ENCODE measurements at regions not wholly inside any gene's neighbourhood (a gene's known extent, or its start where the extent isn't known, plus 50 kb on each side); places are given as distances from the start of the nearest gene placed in this dataset.

DNA sequence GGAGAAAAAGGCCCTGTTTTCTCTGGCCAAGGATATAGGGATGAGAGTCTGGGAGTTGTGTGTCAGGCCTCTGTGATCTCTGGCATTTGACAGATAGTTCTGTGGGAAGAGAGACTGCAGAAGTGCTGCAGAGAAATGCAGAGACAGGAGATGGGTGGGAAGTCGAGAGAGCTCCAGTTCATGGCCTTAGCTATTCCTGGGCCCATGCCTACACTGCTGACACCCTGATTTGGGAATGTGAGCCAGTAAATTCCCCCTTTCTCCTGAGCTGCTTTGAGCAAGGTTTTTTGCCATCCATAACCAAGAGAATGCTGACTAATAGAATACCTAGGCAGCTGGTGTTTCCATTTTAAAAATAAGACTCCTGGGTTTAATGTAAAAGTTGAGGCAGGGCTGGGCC, 59.3 kb downstream of the EBLN2 start:
- peaks cover 0 to 3% (median 0%) of the 10 kb centered on the region in 12 donors for H3K4me1 ChIP-seq
- TF ChIP-seq CTCF (IDR thresholded peaks at IDR 0.05): no peak
- no peak for TF ChIP-seq POLR2A (IDR thresholded peaks at IDR 0.05)
- no peak for ATAC-seq
- H3K36me3 ChIP-seq: no peaks in the 10 kb centered on the region
- DNase-seq: no peak
- intact Hi-C loops (cut with DNase I): no loop called here
- no peak overlapping the region for H3K27ac ChIP-seq
- no peaks in the 10 kb centered on the region for H3K27me3 ChIP-seq
- no peaks in the 10 kb centered on the region for H3K9me3 ChIP-seq
- WGBS, 4 donors: 72 to 88% (median 81%) methylated on average over 1 of the region's 1 CpG
- no peak overlapping the region for H3K4me3 ChIP-seq

DNA sequence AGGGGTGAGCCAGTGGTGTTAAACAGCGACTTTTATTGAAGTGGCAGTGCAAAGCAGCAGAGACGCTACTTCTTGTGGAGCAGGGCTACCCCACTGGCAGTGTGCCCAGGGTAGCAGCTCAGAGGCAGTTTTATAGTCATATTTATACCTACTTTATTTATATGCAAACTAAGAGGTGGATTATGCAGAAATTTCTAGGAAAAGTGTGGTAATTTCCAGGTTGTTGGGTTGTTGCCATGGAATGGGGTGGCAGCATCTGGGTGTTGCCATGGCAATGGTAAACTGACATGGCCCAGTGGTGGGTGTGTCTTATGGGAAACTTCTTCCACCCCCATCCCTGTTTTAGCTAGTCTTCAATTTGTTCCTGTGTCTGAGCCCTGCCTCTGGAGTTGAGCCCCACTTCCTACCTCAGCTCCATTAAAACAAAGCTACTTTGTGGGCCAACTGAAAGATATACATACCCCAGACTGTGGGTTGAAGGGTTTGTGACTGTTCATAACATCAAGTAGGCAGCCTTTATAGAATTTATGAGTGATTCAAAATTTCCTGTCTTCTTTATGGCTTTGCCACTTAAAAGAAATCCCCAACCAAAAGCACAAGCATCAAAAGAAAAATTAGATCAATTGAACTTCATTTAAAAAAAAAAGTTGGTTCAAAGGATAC, 60.3 kb downstream of the EBLN2 start:
- H3K4me1 ChIP-seq: no peaks in the 10 kb centered on the region
- intact Hi-C loops (cut with DNase I): no loop called here
- H3K36me3 ChIP-seq: no peaks in the 10 kb centered on the region
- H3K4me3 ChIP-seq: no peak overlapping the region
- ATAC-seq (no peak), DNase-seq (no peak)
- WGBS, 4 donors: 83 to 94% (median 88%) methylated on average over 2 of the region's 2 CpGs
- no peaks in the 10 kb centered on the region for H3K9me3 ChIP-seq
- TF ChIP-seq POLR2A (IDR thresholded peaks at IDR 0.05): no peak
- TF ChIP-seq CTCF (IDR thresholded peaks at IDR 0.05): no peak
- no peaks in the 10 kb centered on the region for H3K27me3 ChIP-seq
- H3K27ac ChIP-seq: no peak overlapping the region

DNA sequence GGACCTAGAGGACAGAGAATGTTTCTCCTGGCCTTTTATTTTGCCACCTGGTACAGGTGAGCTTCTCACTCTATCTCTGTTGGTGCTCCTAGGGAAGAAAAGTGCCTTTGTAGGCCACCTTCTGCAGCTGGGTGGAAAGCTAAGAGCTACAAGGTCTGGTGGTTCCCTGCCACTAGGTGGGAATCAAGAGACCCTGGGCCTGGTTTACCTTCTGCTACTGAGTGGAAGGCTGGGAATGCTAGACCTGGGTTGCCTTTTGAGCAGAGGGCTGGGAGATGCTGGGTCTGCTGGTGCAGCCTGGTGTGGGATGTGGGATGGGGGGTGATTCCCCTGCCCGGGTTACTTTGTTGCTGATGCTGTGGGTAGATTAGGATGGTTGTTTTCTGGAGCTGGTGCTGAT, 72.6 kb downstream of the EBLN2 start:
- no peak overlapping the region for H3K27ac ChIP-seq
- H3K36me3 ChIP-seq: no peaks in the 10 kb centered on the region
- TF ChIP-seq CTCF (IDR thresholded peaks at IDR 0.05) (no peak), POLR2A (IDR thresholded peaks at IDR 0.05) (no peak)
- no peak for DNase-seq
- intact Hi-C loops (cut with DNase I): no loop called here
- H3K4me1 ChIP-seq: no peaks in the 10 kb centered on the region
- H3K9me3 ChIP-seq: peaks cover 0 to 37% (median 7%) of the 10 kb centered on the region in 12 donors
- no peaks in the 10 kb centered on the region for H3K27me3 ChIP-seq
- 54 to 70% (median 69%) methylated on average over 1 of the region's 1 CpG for WGBS, 4 donors
- no peak overlapping the region for H3K4me3 ChIP-seq
- no peak for ATAC-seq

- Histone ChIP-seq H3K9me3 (peaks cover 0 to 25% (median 7%) of the 10 kb centered on the region in 12 donors), H3K4me1 (peaks cover 0 to 9% (median 0%) of the 10 kb centered on the region in 12 donors), H3K4me3 (no peak overlapping the region), H3K27me3 (no peaks in the 10 kb centered on the region), H3K36me3 (no peaks in the 10 kb centered on the region), H3K27ac (no peak overlapping the region)
- ATAC-seq (no peak), DNase-seq (no peak)
- intact Hi-C loops (cut with DNase I): no loop called here
- TF ChIP-seq CTCF (IDR thresholded peaks at IDR 0.05): no peak
- WGBS, 4 donors: 73 to 88% (median 84%) methylated on average over 6 of the region's 6 CpGs
Observed at GRCh38 chr3:73136941-73137340, 75.5 kb downstream of the EBLN2 start.

Data from heart left ventricle (tissue), 16 donors.